CD4-positive, CD25-positive, alpha-beta regulatory T cell (primary cell): ENCODE measurements at regions not wholly inside any gene's neighbourhood (a gene's known extent, or its start where the extent isn't known, plus 50 kb on each side); places are given as distances from the start of the nearest gene placed in this dataset.
"Not testable (repeated sequence)": the region's sequence is repeated elsewhere in the genome, so short reads cannot be mapped to it uniquely, and the experiment has no call there.

Experiments used
- ATAC-seq, 2 donors: fragments of 150-1000 bp; cut with Tn5 transposase; one replicate each; pipeline ENCODE4 v1.10.0; 2021; ENCODE audit warnings: low read depth in 2 of 2, moderate number of reproducible peaks in 2 of 2, moderate library complexity in 1 of 2
- DNase-seq, 3 donors: peaks; one replicate each; pipeline versions ENCODE4 v3.0.0 to v3.0.0-alpha.2; 2012 to 2022; ENCODE audit warnings: mixed read lengths in 1 of 3
- H3K27ac ChIP-seq: one replicate; pipeline ENCODE4 v1.7.0; 2013; ENCODE audit warnings: mild to moderate bottlenecking, low read length; ENCODE audit not compliant: insufficient read depth, poor library complexity, severe bottlenecking
- H3K27me3 ChIP-seq: one replicate; pipeline ENCODE4 v1.7.0; 2013; ENCODE audit warnings: low read length; ENCODE audit not compliant: control insufficient read depth, insufficient read depth
- H3K36me3 ChIP-seq: one replicate; pipeline ENCODE4 v1.7.0; 2013; ENCODE audit warnings: mild to moderate bottlenecking, low read length, moderate library complexity; ENCODE audit not compliant: control insufficient read depth, insufficient read depth
- H3K4me1 ChIP-seq: 2 replicates; pipeline ENCODE4 v1.7.0; 2013; ENCODE audit warnings: mild to moderate bottlenecking, low read length; ENCODE audit not compliant: insufficient read depth, control insufficient read depth, poor library complexity, severe bottlenecking
- H3K4me3 ChIP-seq: one replicate; pipeline ENCODE4 v1.7.0; 2013; ENCODE audit warnings: low read depth, mild to moderate bottlenecking, low read length, moderate library complexity
- H3K9me3 ChIP-seq, 2 experiments: 1 replicate in 1 of 2; 2 replicates in 1 of 2; pipeline ENCODE4 v1.7.0; 2013; ENCODE audit warnings: low read length in 2 of 2, mild to moderate bottlenecking in 1 of 2, moderate library complexity in 1 of 2; ENCODE audit not compliant: control insufficient read depth in 2 of 2
- H3K27ac Mint-ChIP-seq, 3 donors: one replicate each; pipeline ENCODE4 v1.8.0; 2020 to 2022; ENCODE audit warnings: mild to moderate bottlenecking in 3 of 3, mixed read lengths in 3 of 3, moderate library complexity in 2 of 3
- H3K27me3 Mint-ChIP-seq: one replicate; pipeline ENCODE4 v1.8.0; 2022; ENCODE audit warnings: mild to moderate bottlenecking, mixed read lengths
- H3K36me3 Mint-ChIP-seq: one replicate; pipeline ENCODE4 v1.8.0; 2020; ENCODE audit warnings: mixed read lengths
- H3K4me1 Mint-ChIP-seq, 4 donors: one replicate each; pipeline ENCODE4 v1.8.0; 2020 to 2022; ENCODE audit warnings: mixed read lengths in 4 of 4, mild to moderate bottlenecking in 1 of 4
- H3K4me3 Mint-ChIP-seq, 4 donors: one replicate each; pipeline ENCODE4 v1.8.0; 2020 to 2022; ENCODE audit warnings: mild to moderate bottlenecking in 4 of 4, mixed read lengths in 4 of 4, moderate library complexity in 3 of 4
- H3K9me3 Mint-ChIP-seq, 7 donors: one replicate each; pipeline ENCODE4 v1.8.0; 2020 to 2022; ENCODE audit warnings: mixed read lengths in 7 of 7, mild to moderate bottlenecking in 3 of 7, moderate library complexity in 2 of 7

DNA sequence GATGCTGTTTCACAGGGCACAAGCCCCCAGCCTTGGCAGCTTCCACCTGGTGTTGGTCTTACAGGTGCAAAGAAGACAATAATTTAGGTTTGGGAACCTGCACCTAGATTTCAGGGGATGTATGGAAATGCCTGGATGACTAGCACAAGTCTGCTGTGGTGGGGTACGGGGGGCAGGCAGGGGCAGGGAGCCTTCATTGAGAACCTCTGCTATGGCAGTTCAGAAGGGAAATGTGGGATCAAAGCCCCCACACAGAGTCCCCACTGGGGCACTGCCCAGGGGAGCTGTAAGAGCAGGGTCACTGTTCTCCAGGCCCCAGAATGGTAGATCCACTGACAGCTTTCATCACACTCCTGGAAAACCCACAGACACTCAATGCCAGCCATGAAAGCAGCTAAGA lies 686.5 kb downstream of the FAM181B start:
- Histone ChIP-seq H3K27me3 (no peaks in the 10 kb centered on the region), H3K9me3 (no peaks in the 10 kb centered on the region), H3K4me1 (no peaks in the 10 kb centered on the region), H3K4me3 (no peak overlapping the region), H3K36me3 (no peaks in the 10 kb centered on the region), H3K27ac (no peak overlapping the region)
- H3K27ac Mint-ChIP-seq = no peak overlapping the region
- H3K36me3 Mint-ChIP-seq = no peaks in the 10 kb centered on the region
- DNase-seq = no peak
- H3K9me3 Mint-ChIP-seq = peaks cover 0 to 4% (median 0%) of the 10 kb centered on the region in 7 donors
- peaks cover 0 to 3% (median 0%) of the 10 kb centered on the region in 4 donors for H3K4me1 Mint-ChIP-seq
- H3K4me3 Mint-ChIP-seq = no peak overlapping the region
- no peaks in the 10 kb centered on the region for H3K27me3 Mint-ChIP-seq
- no peak for ATAC-seq

DNA sequence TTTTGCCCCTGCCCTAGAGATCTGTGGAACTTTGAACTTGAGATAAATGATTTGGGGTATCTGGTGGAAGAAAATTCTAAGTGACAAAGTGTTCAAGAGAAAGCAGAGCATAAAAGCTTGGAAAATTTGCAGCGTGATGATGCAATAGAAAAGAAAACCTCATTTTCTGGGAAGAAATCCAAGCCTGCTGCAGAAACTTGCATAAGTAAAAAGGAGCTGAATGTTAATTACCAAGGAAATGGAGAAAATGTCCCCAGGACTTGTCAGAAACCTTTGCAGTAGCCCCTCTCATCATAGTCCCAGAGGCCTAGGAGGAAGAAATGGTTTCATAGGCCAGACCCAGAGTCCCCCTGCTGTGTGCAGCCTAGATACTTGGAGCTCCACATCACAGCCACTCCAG lies 686.9 kb downstream of the FAM181B start:
- DNase-seq (no peak), ATAC-seq (no peak)
- no peaks in the 10 kb centered on the region for H3K27me3 Mint-ChIP-seq
- no peaks in the 10 kb centered on the region for H3K36me3 Mint-ChIP-seq
- Histone ChIP-seq H3K4me1 (no peaks in the 10 kb centered on the region), H3K36me3 (no peaks in the 10 kb centered on the region), H3K27ac (no peak overlapping the region), H3K4me3 (no peak overlapping the region), H3K9me3 (no peaks in the 10 kb centered on the region), H3K27me3 (no peaks in the 10 kb centered on the region)
- no peak overlapping the region for H3K4me3 Mint-ChIP-seq
- no peaks in the 10 kb centered on the region for H3K4me1 Mint-ChIP-seq
- H3K27ac Mint-ChIP-seq = no peak overlapping the region
- peaks cover 0 to 4% (median 0%) of the 10 kb centered on the region in 7 donors for H3K9me3 Mint-ChIP-seq

DNA sequence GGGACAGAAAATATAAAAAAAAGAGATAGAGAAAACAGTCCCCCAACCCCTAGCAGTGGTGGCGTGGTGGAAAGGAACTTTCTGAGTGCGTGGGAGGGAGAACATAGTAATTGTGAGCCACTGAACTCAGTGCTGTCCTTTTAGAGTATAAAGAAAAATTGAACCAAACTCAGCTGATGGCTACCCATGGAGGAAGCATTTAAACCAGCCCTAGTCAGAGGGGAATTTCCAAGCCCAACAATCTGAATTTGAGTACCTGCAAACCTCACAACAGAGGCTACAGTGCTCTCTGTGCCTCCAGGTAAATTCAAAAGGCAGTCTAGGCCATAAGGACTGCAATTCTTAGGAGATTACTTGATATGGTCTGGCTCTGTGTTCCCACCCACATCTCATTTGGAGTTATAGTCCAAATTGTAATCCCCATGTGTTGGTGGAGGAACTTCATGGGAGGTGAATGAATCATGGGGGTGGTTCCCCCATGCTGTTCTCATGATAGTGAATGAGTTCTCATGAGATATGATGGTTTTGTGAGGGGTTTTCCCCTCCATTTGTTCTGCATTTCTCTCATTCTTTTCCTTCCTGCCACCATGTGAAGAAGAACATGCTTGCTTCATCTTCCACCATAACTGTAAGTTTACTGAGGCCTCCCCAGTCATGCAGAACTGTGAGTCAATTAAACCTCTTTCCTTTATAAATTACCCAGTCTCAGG lies 687.8 kb downstream of the FAM181B start:
- Histone ChIP-seq H3K27me3 (no peaks in the 10 kb centered on the region), H3K4me1 (no peaks in the 10 kb centered on the region), H3K9me3 (no peaks in the 10 kb centered on the region), H3K4me3 (no peak overlapping the region), H3K36me3 (no peaks in the 10 kb centered on the region), H3K27ac (no peak overlapping the region)
- no peak overlapping the region for H3K27ac Mint-ChIP-seq
- peaks cover 0 to 4% (median 0%) of the 10 kb centered on the region in 7 donors for H3K9me3 Mint-ChIP-seq
- H3K4me3 Mint-ChIP-seq = no peak overlapping the region
- no peaks in the 10 kb centered on the region for H3K36me3 Mint-ChIP-seq
- no peaks in the 10 kb centered on the region for H3K27me3 Mint-ChIP-seq
- DNase-seq (no peak), ATAC-seq (no peak)
- no peaks in the 10 kb centered on the region for H3K4me1 Mint-ChIP-seq

DNA sequence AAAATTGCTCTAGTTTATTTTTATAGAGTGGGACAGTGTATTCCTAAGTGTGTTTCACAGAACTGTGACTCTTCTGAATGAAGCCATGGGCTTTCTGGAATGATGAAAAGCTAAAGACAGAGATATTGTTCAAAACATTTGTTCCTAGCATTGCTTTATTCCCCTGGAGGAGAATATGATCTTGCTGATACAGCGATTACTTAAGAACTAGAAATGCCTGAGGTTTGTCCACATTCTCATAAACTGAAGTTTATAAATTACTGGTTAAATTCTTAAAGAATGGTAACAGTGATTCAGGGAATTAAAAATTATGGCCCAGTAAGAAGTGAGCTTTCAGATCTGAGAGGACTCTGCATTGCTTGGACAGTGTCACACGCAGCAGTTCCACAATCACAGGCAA lies 690.3 kb downstream of the FAM181B start:
- no peak overlapping the region for H3K27ac ChIP-seq
- no peak for DNase-seq
- Mint-ChIP-seq H3K4me3 (no peak overlapping the region), H3K36me3 (no peaks in the 10 kb centered on the region), H3K27me3 (no peaks in the 10 kb centered on the region), H3K4me1 (no peaks in the 10 kb centered on the region), H3K27ac (no peak overlapping the region), H3K9me3 (peaks cover 0 to 3% (median 0%) of the 10 kb centered on the region in 7 donors)
- H3K27me3 ChIP-seq = no peaks in the 10 kb centered on the region
- no peaks in the 10 kb centered on the region for H3K4me1 ChIP-seq
- no peaks in the 10 kb centered on the region for H3K36me3 ChIP-seq
- ATAC-seq = no peak
- H3K9me3 ChIP-seq = no peaks in the 10 kb centered on the region
- no peak overlapping the region for H3K4me3 ChIP-seq

DNA sequence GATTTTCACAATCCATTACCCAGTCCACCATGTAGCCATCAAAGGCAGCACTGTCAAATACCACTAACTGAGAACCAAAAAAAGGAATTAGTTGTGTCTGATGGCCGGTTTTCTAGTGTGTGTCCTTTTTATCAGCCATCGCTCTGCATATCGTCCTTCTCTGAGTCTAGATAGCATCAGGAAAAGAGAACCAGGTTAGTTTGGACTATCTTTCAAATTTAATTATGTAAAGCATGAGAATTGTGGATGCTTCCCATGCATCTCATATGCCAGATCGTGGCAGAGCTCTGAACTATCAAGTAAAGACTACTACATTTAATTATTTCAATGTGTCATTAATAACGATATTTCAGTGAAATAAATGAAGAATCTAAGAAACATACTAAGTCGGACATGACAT lies 691.9 kb downstream of the FAM181B start:
- Histone ChIP-seq H3K36me3 (no peaks in the 10 kb centered on the region), H3K4me3 (no peak overlapping the region), H3K9me3 (no peaks in the 10 kb centered on the region), H3K4me1 (no peaks in the 10 kb centered on the region), H3K27ac (no peak overlapping the region), H3K27me3 (no peaks in the 10 kb centered on the region)
- no peak overlapping the region for H3K27ac Mint-ChIP-seq
- H3K4me3 Mint-ChIP-seq = no peak overlapping the region
- H3K4me1 Mint-ChIP-seq = no peaks in the 10 kb centered on the region
- ATAC-seq = no peak
- no peaks in the 10 kb centered on the region for H3K36me3 Mint-ChIP-seq
- no peak for DNase-seq
- H3K9me3 Mint-ChIP-seq = peaks cover 0 to 3% (median 0%) of the 10 kb centered on the region in 7 donors
- no peaks in the 10 kb centered on the region for H3K27me3 Mint-ChIP-seq

DNA sequence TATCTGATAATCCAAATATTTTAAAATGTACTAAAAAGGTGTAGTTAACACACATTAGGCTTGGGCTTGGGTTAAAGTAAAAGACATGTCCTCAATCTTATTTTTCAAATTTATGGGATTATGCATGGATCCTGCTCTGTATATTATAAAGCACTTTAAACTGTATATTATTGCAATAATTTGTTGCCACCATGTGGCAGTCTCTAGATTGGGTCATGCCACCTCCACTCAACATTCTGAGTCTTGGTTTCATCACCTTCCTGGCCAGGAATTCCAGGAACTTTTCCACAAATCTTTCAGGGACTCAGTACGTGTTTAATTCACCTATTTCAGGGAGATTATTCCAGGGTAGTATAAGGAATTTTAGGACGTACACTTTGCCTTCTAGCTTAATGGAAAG lies 695.5 kb downstream of the FAM181B start:
- no peaks in the 10 kb centered on the region for H3K9me3 ChIP-seq
- H3K9me3 Mint-ChIP-seq = peaks cover 0 to 2% (median 0%) of the 10 kb centered on the region in 7 donors
- no peak overlapping the region for H3K4me3 Mint-ChIP-seq
- H3K27ac ChIP-seq = no peak overlapping the region
- no peak overlapping the region for H3K4me3 ChIP-seq
- peaks cover 0 to 4% (median 0%) of the 10 kb centered on the region in 4 donors for H3K4me1 Mint-ChIP-seq
- H3K4me1 ChIP-seq = no peaks in the 10 kb centered on the region
- no peaks in the 10 kb centered on the region for H3K27me3 ChIP-seq
- H3K27me3 Mint-ChIP-seq = no peaks in the 10 kb centered on the region
- H3K36me3 Mint-ChIP-seq = no peaks in the 10 kb centered on the region
- DNase-seq (no peak), ATAC-seq (no peak)
- no peaks in the 10 kb centered on the region for H3K36me3 ChIP-seq
- no peak overlapping the region for H3K27ac Mint-ChIP-seq

DNA sequence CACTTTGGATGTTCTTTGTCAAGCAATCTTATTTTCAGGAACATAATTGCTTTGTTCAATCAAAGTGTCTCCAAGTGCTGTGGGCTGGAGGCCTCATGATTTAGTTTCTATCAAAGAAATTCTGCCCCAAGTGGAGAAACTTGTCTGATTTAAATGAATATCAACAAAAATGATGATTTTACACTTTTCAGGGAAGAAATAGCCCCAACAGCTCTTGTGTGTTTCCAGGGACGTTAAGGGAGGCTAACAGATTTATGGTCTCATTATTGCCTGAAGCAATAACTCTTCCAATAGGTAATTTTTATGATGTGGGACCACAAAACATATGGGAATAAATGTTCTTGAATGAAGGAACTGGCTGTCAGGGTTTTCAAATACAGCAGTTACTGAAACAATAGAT lies 699.1 kb downstream of the FAM181B start:
- Mint-ChIP-seq H3K36me3 (no peaks in the 10 kb centered on the region), H3K27me3 (no peaks in the 10 kb centered on the region), H3K4me1 (peaks cover 0 to 4% (median 0%) of the 10 kb centered on the region in 4 donors), H3K9me3 (peaks cover 0 to 2% (median 0%) of the 10 kb centered on the region in 7 donors), H3K4me3 (no peak overlapping the region), H3K27ac (no peak overlapping the region)
- no peaks in the 10 kb centered on the region for H3K9me3 ChIP-seq
- ATAC-seq (no peak), DNase-seq (no peak)
- H3K27me3 ChIP-seq = no peaks in the 10 kb centered on the region
- no peak overlapping the region for H3K27ac ChIP-seq
- H3K4me1 ChIP-seq = no peaks in the 10 kb centered on the region
- H3K36me3 ChIP-seq = no peaks in the 10 kb centered on the region
- H3K4me3 ChIP-seq = no peak overlapping the region

DNA sequence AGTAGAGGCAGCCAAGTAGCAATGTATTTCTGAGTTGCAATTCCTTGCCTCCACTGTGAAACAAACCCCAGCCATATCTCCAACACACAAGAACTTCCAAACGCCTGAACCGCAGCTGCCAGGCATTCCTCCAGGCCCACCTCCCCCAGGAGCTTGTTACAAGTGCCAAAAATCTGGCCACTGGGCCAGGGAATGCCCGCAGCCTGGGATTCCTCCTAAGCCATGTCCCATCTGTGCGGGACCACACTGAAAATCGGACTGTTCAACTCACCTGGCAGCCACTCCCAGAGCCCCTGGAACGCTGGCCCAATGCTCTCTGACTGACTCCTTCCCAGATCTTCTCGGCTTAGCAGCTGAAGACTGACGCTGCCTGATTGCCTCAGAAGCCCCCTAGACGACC lies 706.3 kb downstream of the FAM181B start:
- H3K27me3 ChIP-seq, ATAC-seq: not testable (repeated sequence)

More for the DNA sequence above, 706.3 kb downstream of the FAM181B start:
- not testable (repeated sequence) for H3K36me3 Mint-ChIP-seq, DNase-seq, H3K4me3 ChIP-seq, H3K27ac Mint-ChIP-seq, H3K36me3 ChIP-seq, H3K9me3 Mint-ChIP-seq, H3K9me3 ChIP-seq, H3K4me1 ChIP-seq, H3K27ac ChIP-seq, H3K4me3 Mint-ChIP-seq, H3K27me3 Mint-ChIP-seq, H3K4me1 Mint-ChIP-seq
